K562 (cell line): ENCODE measurements at regions not wholly inside any gene's neighbourhood (a gene's known extent, or its start where the extent isn't known, plus 50 kb on each side); places are given as distances from the start of the nearest gene placed in this dataset.

Source experiments
- CBFA2T2 ChIP-seq: fragments of 450-650 bp; conservative IDR thresholded peaks from 2 replicates; pipeline ENCODE4 v1.6.1; 2017; ENCODE audit warnings: mild to moderate bottlenecking
- GATA2 ChIP-seq: sonication (generic); formaldehyde crosslinking; IDR thresholded peaks from 2 replicates; pipeline ENCODE4 v1.4.0; 2020; ENCODE audit warnings: mild to moderate bottlenecking, missing genetic modification reagents
- TSC22D4 ChIP-seq: fragments of 450-650 bp; IDR thresholded peaks from 2 replicates; pipeline ENCODE4 v1.6.1; 2016; ENCODE audit warnings: missing genetic modification characterization, missing biosample characterization, control low read depth
- ZNF143 ChIP-seq: sonication (generic); formaldehyde crosslinking; IDR thresholded peaks from 2 replicates; pipeline ENCODE4 v1.9.0; 2022; ENCODE audit warnings: mild to moderate bottlenecking, missing genetic modification reagents
- TF ChIP-seq, protein P1 (sequence below), 3 experiments: IDR thresholded peaks in 2 of 3; conservative IDR thresholded peaks in 1 of 3; 2 replicates each; pipeline ENCODE4 v1.5.1; 2011 to 2012; ENCODE audit warnings: low read length in 3 of 3, mild to moderate bottlenecking in 3 of 3, control low read depth in 2 of 3, improper control_type of control experiment in 1 of 3, inconsistent platforms in 1 of 3, low read depth in 1 of 3, mixed read lengths in 1 of 3, moderate library complexity in 1 of 3; ENCODE audit not compliant: insufficient read depth in 2 of 3
- TF ChIP-seq, protein P2 (sequence below), 2 experiments: IDR thresholded peaks; 2 replicates each; pipeline ENCODE4 v1.6.1; 2011; ENCODE audit warnings: borderline replicate concordance in 1 of 2, control low read depth in 1 of 2, low read depth in 1 of 2, low read length in 1 of 2, mild to moderate bottlenecking in 1 of 2, mixed read lengths in 1 of 2, moderate library complexity in 1 of 2; ENCODE audit not compliant: insufficient read depth in 1 of 2, insufficient read length in 1 of 2, poor library complexity in 1 of 2, severe bottlenecking in 1 of 2; ENCODE audit errors: extremely low read depth in 1 of 2
- TF ChIP-seq, protein P3 (sequence below), 2 experiments: fragments of 450-650 bp; IDR thresholded peaks; 2 replicates each; pipeline ENCODE4 v1.6.1; 2016; ENCODE audit warnings: mild to moderate bottlenecking in 2 of 2, borderline replicate concordance in 1 of 2, low read depth in 1 of 2, moderate library complexity in 1 of 2

DNA sequence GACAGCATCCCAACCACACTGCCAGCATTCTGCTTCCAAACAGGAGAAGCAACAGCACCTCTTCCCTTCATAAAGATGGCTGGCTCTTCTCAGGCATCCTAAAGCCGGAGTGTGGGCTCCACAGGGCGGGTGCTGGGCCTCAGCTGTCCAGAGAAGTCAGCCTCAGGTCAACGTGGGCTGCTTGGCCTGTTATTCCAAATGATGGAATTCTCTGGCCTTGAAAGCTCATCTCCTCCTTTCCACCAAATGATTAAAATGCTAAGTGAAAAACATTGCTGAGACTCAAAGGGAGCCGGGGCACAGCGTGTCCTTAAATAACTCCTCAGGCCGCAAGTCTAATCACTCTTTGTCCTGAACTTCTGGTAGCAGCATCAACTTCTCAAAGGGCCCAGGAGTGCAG lies 53.1 kb upstream of the CPXM2 start:
- TF ChIP-seq CBFA2T2, result no peak
- TF ChIP-seq, protein P1, sequence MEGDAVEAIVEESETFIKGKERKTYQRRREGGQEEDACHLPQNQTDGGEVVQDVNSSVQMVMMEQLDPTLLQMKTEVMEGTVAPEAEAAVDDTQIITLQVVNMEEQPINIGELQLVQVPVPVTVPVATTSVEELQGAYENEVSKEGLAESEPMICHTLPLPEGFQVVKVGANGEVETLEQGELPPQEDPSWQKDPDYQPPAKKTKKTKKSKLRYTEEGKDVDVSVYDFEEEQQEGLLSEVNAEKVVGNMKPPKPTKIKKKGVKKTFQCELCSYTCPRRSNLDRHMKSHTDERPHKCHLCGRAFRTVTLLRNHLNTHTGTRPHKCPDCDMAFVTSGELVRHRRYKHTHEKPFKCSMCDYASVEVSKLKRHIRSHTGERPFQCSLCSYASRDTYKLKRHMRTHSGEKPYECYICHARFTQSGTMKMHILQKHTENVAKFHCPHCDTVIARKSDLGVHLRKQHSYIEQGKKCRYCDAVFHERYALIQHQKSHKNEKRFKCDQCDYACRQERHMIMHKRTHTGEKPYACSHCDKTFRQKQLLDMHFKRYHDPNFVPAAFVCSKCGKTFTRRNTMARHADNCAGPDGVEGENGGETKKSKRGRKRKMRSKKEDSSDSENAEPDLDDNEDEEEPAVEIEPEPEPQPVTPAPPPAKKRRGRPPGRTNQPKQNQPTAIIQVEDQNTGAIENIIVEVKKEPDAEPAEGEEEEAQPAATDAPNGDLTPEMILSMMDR (IDR thresholded peaks at IDR 0.05 in 2 of 3, conservative IDR thresholded peaks at IDR 0.05 in 1 of 3; ENCODE audit: insufficient read depth in 2 of 3, low read depth in 1 of 3, low read length in 3 of 3), result no peak
- TF ChIP-seq, protein P2, sequence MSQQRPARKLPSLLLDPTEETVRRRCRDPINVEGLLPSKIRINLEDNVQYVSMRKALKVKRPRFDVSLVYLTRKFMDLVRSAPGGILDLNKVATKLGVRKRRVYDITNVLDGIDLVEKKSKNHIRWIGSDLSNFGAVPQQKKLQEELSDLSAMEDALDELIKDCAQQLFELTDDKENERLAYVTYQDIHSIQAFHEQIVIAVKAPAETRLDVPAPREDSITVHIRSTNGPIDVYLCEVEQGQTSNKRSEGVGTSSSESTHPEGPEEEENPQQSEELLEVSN (IDR thresholded peaks at IDR 0.05; ENCODE audit: borderline replicate concordance in 1 of 2, extremely low read depth in 1 of 2, insufficient read depth in 1 of 2, insufficient read length in 1 of 2, low read depth in 1 of 2, low read length in 1 of 2, poor library complexity in 1 of 2, severe bottlenecking in 1 of 2), result no peak
- TF ChIP-seq ZNF143 (CRISPR knock-in tag), result no peak
- TF ChIP-seq TSC22D4 (tag), result no peak
- TF ChIP-seq GATA2, result no peak
- TF ChIP-seq, protein P3, sequence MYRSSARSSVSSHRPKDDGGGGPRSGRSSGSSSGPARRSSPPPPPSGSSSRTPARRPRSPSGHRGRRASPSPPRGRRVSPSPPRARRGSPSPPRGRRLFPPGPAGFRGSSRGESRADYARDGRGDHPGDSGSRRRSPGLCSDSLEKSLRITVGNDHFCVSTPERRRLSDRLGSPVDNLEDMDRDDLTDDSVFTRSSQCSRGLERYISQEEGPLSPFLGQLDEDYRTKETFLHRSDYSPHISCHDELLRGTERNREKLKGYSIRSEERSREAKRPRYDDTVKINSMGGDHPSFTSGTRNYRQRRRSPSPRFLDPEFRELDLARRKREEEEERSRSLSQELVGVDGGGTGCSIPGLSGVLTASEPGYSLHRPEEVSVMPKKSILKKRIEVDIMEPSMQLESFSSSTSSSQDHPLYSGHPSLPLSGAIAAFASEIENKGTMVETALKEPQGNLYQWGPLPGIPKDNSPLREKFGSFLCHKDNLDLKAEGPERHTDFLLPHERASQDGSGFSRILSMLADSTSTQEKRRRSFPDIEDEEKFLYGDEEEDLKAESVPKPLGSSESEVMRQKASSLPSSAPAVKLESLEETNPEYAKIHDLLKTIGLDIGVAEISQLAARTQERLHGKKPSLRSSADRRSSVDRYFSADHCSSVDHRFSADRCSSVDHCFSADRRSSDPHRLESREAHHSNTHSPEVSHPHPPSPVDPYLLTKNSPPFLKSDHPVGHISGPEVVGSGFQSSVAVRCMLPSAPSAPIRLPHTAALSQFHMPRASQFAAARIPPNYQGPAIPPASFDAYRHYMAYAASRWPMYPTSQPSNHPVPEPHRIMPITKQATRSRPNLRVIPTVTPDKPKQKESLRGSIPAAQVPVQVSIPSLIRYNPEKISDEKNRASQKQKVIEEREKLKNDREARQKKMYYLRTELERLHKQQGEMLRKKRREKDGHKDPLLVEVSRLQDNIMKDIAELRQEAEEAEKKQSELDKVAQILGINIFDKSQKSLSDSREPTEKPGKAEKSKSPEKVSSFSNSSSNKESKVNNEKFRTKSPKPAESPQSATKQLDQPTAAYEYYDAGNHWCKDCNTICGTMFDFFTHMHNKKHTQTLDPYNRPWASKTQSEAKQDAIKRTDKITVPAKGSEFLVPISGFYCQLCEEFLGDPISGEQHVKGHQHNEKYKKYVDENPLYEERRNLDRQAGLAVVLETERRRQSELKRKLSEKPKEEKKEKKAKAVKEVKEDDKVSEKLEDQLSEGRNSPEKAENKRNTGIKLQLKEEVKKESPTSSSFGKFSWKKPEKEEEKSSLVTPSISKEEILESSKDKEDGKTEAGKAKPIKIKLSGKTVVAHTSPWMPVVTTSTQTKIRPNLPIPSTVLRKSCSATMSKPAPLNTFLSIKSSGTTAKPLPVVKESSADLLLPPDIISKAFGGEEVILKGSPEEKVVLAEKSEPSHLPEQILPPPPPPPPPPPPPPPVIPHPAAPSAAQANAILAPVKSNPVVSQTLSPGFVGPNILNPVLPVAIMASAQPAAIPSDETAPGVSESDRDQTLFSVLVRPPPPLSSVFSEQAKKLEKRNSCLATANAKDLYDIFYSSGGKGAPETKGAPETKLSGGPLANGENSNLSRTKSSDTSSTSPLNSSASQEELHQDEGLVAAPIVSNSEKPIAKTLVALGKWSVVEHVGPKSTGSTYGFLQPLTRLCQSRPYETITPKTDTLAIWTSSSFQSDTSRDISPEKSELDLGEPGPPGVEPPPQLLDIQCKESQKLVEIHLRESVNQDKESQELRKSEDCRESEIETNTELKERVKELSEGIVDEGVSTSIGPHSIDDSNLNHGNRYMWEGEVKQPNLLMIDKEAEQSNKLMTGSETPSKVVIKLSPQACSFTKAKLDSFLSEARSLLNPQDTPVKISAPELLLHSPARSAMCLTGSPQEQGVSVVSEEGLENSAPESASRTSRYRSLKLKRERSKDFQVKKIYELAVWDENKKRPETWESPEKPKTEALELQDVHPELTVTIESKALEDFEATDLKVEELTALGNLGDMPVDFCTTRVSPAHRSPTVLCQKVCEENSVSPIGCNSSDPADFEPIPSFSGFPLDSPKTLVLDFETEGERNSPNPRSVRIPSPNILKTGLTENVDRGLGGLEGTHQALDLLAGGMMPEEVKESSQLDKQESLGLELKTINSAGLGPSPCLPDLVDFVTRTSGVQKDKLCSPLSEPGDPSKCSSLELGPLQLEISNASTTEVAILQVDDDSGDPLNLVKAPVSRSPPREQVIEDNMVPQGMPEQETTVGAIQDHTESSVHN (IDR thresholded peaks at IDR 0.05; ENCODE audit: borderline replicate concordance in 1 of 2, low read depth in 1 of 2), result no peak
